HG02938 (cell line): ENCODE measurements at regions not wholly inside any gene's neighbourhood (a gene's known extent, or its start where the extent isn't known, plus 50 kb on each side); places are given as distances from the start of the nearest gene placed in this dataset.

Experiments
- ATAC-seq: cut with Tn5 transposase; IDR thresholded peaks from one replicate; pipeline ENCODE4 v1.9.1; 2021; ENCODE audit warnings: mild to moderate bottlenecking, moderate library complexity; ENCODE audit not compliant: unreplicated experiment

DNA sequence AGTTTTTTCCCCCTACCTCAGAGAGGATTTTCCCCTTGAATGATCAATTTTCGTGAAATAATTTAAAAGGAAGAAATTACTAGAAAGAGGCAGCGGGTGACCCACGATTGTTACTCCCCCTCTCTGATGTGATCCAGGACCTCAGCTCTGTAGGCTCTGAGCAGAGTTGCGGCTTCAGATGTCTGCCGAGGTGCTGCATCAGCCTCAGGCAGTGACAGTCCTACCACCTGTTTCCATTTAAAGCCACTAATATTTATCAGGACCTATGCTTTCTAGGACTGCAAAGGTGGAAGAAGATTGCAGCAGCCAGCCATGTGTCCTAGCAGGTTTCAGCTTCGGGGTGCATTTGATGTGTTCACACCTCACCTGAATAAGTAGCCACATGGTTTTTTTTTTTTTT, 294.8 kb upstream of the C2CD4B start:
- ATAC-seq, result no peak

GRCh38 chr15:62462268-62462667, 297.2 kb upstream of the C2CD4B start:
- ATAC-seq, result no peak

DNA sequence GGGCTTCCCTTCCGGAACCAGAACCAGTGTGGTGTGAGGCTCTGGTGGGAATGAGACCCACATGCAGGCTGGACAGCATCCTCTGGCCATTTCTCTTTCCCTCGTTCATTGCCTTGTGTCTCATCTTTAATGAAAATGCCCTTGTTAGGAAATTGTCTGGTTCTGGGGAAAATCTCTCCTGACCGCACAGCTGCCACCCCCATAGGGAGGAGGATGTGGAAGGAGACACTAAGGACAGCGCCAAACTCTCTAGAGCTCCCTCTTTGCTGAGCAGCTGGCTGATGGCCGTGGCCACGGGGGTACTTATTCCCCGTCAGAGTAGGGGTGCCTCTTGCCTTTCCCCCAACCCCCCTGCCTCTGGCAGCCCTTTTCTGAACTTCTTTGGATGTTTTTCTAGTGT, 297.6 kb upstream of the C2CD4B start:
- ATAC-seq, result no peak

- ATAC-seq, result no peak
These were observed 299.6 kb upstream of the C2CD4B start for GRCh38 chr15:62464705-62465104.

DNA sequence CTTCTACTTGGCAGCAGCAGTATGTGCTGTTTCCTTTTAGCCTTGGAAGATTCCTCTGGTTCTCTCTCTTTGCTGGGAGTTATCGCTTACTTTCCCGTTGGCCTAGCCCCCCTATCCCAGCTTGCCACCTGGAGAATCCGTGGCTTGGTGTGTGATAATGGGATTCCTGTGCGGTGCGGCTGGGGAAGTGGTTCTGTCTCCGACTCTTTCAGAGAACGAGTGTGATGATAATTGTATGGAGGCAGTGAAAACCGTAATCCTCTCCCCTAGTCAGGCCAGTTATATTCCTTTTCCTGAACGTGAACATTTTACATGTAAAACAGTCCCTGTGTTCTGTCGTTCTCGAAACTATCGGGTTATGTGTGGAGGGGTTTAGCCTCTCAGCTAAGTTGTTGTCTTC, 300.1 kb upstream of the C2CD4B start:
- ATAC-seq, result no peak

DNA sequence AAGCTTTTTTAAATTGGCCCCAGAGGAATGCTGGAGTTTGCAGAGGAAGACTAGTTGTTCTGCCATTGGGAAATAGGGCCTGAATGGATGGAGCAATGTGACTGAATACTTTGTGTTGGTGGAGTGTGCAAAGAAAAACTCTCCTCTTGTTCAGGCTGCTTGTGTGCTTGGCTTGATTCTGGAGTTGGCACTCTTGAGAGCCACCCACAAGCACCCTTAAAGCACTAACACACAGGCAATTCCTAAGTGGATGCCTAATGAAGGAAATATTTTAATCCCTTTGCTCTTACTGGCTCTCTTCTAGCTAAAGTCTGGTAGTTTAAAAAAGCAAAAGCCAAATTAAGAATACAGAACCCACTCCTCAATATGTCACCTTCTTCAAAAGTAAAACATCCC, 304.4 kb upstream of the C2CD4B start:
- no peak for ATAC-seq

DNA sequence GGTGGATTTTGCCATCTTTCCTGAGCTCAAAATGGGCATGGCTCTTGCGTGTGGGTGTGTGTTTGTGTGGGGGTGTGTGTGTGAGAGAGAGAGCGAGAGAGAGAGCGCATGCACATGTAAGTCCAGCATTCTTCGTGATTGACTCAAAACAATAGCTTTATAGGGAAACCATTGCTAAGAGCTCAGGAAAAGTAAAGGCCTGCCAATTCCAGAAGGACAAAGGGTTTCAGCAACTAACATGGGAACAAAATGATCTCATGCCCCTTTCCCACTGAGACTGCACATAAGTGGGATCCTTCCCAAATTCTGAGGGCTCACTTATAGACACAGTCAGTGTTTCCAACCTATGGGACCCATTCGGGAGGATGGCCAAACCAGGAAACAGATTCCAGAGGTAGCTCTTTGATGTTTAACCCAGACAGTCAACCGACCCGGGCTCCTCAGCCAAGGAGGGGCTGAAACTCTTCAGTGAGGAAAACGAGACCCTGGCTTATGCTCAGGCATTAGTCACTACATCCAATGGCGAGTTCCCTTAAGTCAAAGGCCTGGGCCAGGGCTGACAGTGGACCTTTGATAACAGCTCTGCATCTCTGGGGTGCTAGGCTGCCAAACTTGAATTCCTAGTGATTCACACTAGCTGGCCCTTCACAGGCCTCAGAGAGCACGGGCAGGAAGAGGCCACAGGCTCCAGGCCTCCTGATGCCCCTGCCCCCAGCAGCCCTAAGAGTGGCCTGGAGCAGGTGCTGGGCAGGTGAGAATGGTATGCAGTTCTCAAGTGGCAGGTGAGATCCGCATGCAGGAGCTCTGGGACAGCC, 305.0 kb upstream of the C2CD4B start:
- no peak for ATAC-seq

- ATAC-seq, result no peak
These were observed 307.7 kb upstream of the C2CD4B start for GRCh38 chr15:62472616-62473299.

GRCh38 chr15:62474021-62474770, 309.1 kb upstream of the C2CD4B start:
- ATAC-seq, result no peak

- no peak for ATAC-seq
These were observed 309.7 kb upstream of the C2CD4B start for GRCh38 chr15:62474771-62475124.

GRCh38 chr15:62475591-62475990, 310.5 kb upstream of the C2CD4B start:
- ATAC-seq, result no peak

- ATAC-seq, result no peak
These were observed 311.1 kb upstream of the C2CD4B start for GRCh38 chr15:62476163-62476562.

DNA sequence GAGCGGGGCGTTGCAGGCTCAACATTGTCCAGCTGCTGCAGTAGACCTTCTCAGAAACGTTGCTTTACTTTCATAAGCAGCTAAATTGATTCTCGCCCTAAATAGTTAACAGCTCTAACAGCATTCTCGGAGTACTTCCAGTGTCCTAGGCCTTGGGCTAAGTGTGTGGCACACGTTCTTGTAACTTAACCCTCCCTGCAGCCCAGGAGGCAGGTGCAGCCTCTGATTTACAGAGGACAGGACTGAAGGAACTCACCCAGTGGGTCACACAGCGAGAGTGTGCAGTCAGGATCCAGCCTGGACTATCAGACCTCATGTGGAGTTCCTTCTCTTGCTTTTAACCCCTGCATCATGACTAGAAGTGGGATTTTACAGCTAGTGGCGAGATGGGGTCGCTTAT, 312.8 kb upstream of the C2CD4B start:
- no peak for ATAC-seq

DNA sequence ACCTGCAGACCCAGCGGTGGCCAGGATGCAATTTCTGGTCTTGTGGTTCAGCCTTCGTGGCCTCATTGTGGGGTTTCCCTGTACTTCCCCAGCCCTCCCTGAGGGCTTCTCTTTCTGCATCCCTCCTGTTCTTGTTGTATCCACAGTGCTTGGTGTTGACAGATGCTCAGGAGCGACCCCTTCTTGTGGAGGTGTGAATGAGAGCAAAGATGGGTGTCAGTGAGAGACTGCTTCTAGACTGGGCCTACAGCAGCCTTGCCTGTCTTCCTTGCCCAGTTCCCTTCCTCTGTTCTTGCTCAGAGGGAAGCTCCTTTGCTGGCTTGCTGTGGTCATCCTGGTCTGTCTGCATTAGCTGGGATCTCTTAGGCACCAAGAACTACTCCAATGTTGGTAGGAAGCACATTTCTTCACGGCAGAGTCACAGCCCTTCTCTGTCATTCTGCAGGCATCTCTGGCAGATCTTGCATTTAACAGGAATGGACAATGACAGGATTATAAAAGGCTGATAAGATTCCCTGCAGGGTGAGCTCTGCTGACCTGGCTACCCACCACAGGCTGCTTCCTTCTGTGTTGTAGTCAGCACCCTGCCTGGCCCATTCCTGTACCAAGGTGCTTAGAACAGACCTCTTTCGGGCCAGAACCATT, 317.8 kb upstream of the C2CD4B start:
- ATAC-seq, result peak; percentile 64

- ATAC-seq, result no peak
These were observed 318.7 kb upstream of the C2CD4B start for GRCh38 chr15:62483814-62484213.

- ATAC-seq, result no peak
These were observed 320.2 kb upstream of the C2CD4B start for GRCh38 chr15:62485170-62485720.

DNA sequence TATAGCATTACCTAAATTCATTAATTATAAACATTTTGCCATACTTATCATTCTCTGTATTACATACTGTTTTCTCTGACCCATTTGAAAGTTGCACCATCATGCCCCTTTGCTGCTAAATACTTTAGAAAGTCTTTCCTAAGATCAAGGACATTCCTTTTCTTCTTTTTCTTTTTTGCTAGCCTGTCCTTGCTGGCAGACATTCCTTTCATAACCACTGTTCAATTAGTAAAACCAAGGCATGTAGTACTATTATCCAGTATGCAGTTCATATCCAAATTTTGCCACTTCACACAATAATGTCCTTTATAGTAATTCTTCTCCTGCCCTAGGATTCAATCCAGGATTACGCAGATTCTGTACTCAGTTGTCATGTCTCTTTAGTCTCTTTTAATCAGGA, 321.0 kb upstream of the C2CD4B start:
- ATAC-seq, result no peak

GRCh38 chr15:62488387-62488786, 323.3 kb upstream of the C2CD4B start:
- ATAC-seq, result no peak

DNA sequence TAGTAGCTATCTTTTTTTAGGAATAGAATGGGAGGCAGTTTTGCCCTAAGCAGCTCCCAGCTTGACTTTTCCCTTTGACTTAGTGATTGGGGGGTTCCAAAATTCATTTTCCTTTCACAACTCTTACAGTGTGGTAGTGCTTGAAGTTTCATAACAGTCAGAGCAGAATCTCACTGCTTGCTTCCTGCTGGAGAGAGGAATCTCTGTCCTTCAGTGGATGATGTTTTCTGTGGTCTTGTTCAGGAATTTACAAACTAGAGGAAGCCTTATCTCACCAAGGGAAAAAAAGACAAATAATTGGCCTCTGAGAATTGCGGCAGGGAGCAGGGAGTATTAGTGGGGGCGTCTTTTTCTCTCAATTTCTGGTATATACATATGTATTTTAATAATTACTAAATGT, 326.6 kb upstream of the C2CD4B start:
- ATAC-seq, result no peak

DNA sequence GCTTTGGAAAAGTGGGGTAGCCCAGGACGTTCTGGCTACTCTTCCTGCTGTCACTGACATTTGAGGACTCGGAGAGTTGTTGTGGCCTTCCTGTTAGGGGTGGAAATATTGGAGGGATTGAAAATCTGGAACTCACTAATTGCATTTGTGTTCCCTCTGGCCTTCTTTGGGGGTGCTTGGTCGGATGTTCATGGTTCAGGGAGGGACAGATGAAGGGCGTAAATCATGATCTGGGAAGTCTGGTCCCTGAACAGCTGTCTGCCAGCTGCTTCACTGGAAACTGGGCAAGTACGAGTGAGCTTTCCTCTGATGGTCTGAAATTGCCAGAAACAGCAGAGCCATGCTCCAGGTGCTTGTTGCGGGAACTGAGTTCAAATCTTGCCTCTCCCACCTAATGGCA, 327.8 kb upstream of the C2CD4B start:
- ATAC-seq, result no peak

GRCh38 chr15:62494197-62494596, 329.1 kb upstream of the C2CD4B start:
- ATAC-seq, result no peak
